Liver (tissue), 7 donors: ENCODE measurements at regions not wholly inside any gene's neighbourhood (a gene's known extent, or its start where the extent isn't known, plus 50 kb on each side); places are given as distances from the start of the nearest gene placed in this dataset.

ENCODE experiments used
- DNase-seq: peaks from one replicate; pipeline ENCODE4 v3.0.0-alpha.2; 2017; ENCODE audit warnings: low spot score
- H3K27ac ChIP-seq, 2 donors: one replicate each; pipeline ENCODE4 v1.7.0; 2013; ENCODE audit warnings: inconsistent platforms in 2 of 2, low read length in 2 of 2, control low read depth in 1 of 2, low read depth in 1 of 2, mild to moderate bottlenecking in 1 of 2
- H3K27me3 ChIP-seq, 4 donors: one replicate each; pipeline versions ENCODE4 v1.6.1 to v1.7.0; 2013; ENCODE audit warnings: low read length in 3 of 4, inconsistent platforms in 1 of 4, mild to moderate bottlenecking in 1 of 4, moderate library complexity in 1 of 4; ENCODE audit not compliant: control insufficient read depth in 4 of 4, insufficient read depth in 4 of 4
- H3K36me3 ChIP-seq, 4 donors: one replicate each; pipeline versions ENCODE4 v1.6.1 to v1.7.0; 2013; ENCODE audit warnings: low read length in 3 of 4, mild to moderate bottlenecking in 3 of 4, low read depth in 1 of 4, moderate library complexity in 1 of 4; ENCODE audit not compliant: control insufficient read depth in 4 of 4, insufficient read depth in 3 of 4
- H3K4me1 ChIP-seq, 4 donors: one replicate each; pipeline versions ENCODE4 v1.6.1 to v1.7.0; 2013; ENCODE audit warnings: low read length in 3 of 4, mild to moderate bottlenecking in 3 of 4, moderate library complexity in 1 of 4; ENCODE audit not compliant: control insufficient read depth in 4 of 4, insufficient read depth in 4 of 4
- H3K4me3 ChIP-seq, 3 donors: one replicate each; pipeline versions ENCODE4 v1.6.1 to v1.7.0; 2013; ENCODE audit warnings: low read length in 3 of 3, control low read depth in 1 of 3, low read depth in 1 of 3, mild to moderate bottlenecking in 1 of 3
- H3K9ac ChIP-seq, 2 donors: one replicate each; pipeline ENCODE4 v1.7.0; 2013; ENCODE audit warnings: low read length in 2 of 2, mild to moderate bottlenecking in 2 of 2, moderate library complexity in 2 of 2, control low read depth in 1 of 2, low read depth in 1 of 2
- H3K9me3 ChIP-seq, 4 donors: one replicate each; pipeline versions ENCODE4 v1.6.1 to v1.7.0; 2013; ENCODE audit warnings: low read length in 3 of 4; ENCODE audit not compliant: control insufficient read depth in 4 of 4
- ATF3 ChIP-seq: IDR thresholded peaks from 2 replicates; pipeline ENCODE4 v1.6.1; 2016; ENCODE audit warnings: antibody characterized with exemption
- EGR1 ChIP-seq, 2 donors: IDR thresholded peaks; 2 replicates each; pipeline ENCODE4 v1.6.1; 2016 to 2018; ENCODE audit warnings: antibody characterized with exemption in 2 of 2, low read depth in 2 of 2
- FOXA2 ChIP-seq: IDR thresholded peaks from 2 replicates; pipeline ENCODE4 v1.6.1; 2016; ENCODE audit warnings: antibody characterized with exemption
- GABPA ChIP-seq, 2 donors: IDR thresholded peaks in 1 of 2; conservative IDR thresholded peaks in 1 of 2; 2 replicates each; pipeline ENCODE4 v1.6.1; 2016; ENCODE audit warnings: antibody characterized with exemption in 2 of 2, mild to moderate bottlenecking in 1 of 2, moderate library complexity in 1 of 2
- HNF4A ChIP-seq, 2 donors: conservative IDR thresholded peaks; 2 replicates each; pipeline ENCODE4 v1.6.1; 2016; ENCODE audit warnings: antibody characterized with exemption in 2 of 2, mild to moderate bottlenecking in 2 of 2
- HNF4G ChIP-seq: IDR thresholded peaks from 2 replicates; pipeline ENCODE4 v1.6.1; 2016; ENCODE audit warnings: antibody characterized with exemption
- JUND ChIP-seq, 2 donors: IDR thresholded peaks; 2 replicates each; pipeline ENCODE4 v1.6.1; 2016; ENCODE audit warnings: antibody characterized with exemption in 2 of 2
- MAX ChIP-seq: IDR thresholded peaks from 2 replicates; pipeline ENCODE4 v1.6.1; 2016; ENCODE audit warnings: antibody characterized with exemption
- NR2F2 ChIP-seq: IDR thresholded peaks from 2 replicates; pipeline ENCODE4 v1.6.1; 2016; ENCODE audit warnings: antibody characterized with exemption
- RXRA ChIP-seq, 2 donors: IDR thresholded peaks; 2 replicates each; pipeline ENCODE4 v1.6.1; 2017 to 2018; ENCODE audit warnings: antibody characterized with exemption in 2 of 2, mild to moderate bottlenecking in 1 of 2
- TAF1 ChIP-seq: conservative IDR thresholded peaks from 2 replicates; pipeline ENCODE4 v1.6.1; 2016; ENCODE audit warnings: antibody characterized with exemption, mild to moderate bottlenecking
- YY1 ChIP-seq: IDR thresholded peaks from 2 replicates; pipeline ENCODE4 v1.6.1; 2016; ENCODE audit warnings: antibody characterized with exemption, mild to moderate bottlenecking
- ZBTB33 ChIP-seq: IDR thresholded peaks from 2 replicates; pipeline ENCODE4 v1.6.1; 2016; ENCODE audit warnings: antibody characterized with exemption
- WGBS: extraction: QIAGEN DNeasy Blood & Tissue Kit; methylation state at CpG from one replicate; pipeline ENCODE4 v1.1.7; 2013; 5-methylcytosine and 5-hydroxymethylcytosine counted together
- TF ChIP-seq, protein P1 (sequence below): IDR thresholded peaks from 2 replicates; pipeline ENCODE4 v1.6.1; 2016; ENCODE audit warnings: antibody characterized with exemption, mild to moderate bottlenecking
- donor health status: healthy.
- donor health status: healthy.
- donor health status: healthy.
- donor health status: healthy.

GRCh38 chr1:209389258-209389657 is 194.3 kb upstream of the CAMK1G start:
- H3K27ac ChIP-seq, result no peak overlapping the region
- TF ChIP-seq EGR1 (IDR thresholded peaks at IDR 0.05; ENCODE audit: low read depth in 2 of 2) (no peak), RXRA (IDR thresholded peaks at IDR 0.05) (no peak), MAX (no peak), HNF4G (no peak), FOXA2 (no peak), HNF4A (conservative IDR thresholded peaks at IDR 0.05) (no peak), YY1 (no peak)
- TF ChIP-seq, protein P1, sequence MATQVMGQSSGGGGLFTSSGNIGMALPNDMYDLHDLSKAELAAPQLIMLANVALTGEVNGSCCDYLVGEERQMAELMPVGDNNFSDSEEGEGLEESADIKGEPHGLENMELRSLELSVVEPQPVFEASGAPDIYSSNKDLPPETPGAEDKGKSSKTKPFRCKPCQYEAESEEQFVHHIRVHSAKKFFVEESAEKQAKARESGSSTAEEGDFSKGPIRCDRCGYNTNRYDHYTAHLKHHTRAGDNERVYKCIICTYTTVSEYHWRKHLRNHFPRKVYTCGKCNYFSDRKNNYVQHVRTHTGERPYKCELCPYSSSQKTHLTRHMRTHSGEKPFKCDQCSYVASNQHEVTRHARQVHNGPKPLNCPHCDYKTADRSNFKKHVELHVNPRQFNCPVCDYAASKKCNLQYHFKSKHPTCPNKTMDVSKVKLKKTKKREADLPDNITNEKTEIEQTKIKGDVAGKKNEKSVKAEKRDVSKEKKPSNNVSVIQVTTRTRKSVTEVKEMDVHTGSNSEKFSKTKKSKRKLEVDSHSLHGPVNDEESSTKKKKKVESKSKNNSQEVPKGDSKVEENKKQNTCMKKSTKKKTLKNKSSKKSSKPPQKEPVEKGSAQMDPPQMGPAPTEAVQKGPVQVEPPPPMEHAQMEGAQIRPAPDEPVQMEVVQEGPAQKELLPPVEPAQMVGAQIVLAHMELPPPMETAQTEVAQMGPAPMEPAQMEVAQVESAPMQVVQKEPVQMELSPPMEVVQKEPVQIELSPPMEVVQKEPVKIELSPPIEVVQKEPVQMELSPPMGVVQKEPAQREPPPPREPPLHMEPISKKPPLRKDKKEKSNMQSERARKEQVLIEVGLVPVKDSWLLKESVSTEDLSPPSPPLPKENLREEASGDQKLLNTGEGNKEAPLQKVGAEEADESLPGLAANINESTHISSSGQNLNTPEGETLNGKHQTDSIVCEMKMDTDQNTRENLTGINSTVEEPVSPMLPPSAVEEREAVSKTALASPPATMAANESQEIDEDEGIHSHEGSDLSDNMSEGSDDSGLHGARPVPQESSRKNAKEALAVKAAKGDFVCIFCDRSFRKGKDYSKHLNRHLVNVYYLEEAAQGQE, result no peak
- no peaks in the 10 kb centered on the region for H3K27me3 ChIP-seq
- H3K36me3 ChIP-seq, result no peaks in the 10 kb centered on the region
- H3K4me3 ChIP-seq, result no peak overlapping the region
- WGBS, result 74% methylated on average over 1 of the region's 1 CpG
- DNase-seq, result no peak
- no peak overlapping the region for H3K9ac ChIP-seq
- H3K4me1 ChIP-seq, result peaks cover 0 to 1% (median 0%) of the 10 kb centered on the region in 4 donors
- H3K9me3 ChIP-seq, result no peaks in the 10 kb centered on the region

DNA sequence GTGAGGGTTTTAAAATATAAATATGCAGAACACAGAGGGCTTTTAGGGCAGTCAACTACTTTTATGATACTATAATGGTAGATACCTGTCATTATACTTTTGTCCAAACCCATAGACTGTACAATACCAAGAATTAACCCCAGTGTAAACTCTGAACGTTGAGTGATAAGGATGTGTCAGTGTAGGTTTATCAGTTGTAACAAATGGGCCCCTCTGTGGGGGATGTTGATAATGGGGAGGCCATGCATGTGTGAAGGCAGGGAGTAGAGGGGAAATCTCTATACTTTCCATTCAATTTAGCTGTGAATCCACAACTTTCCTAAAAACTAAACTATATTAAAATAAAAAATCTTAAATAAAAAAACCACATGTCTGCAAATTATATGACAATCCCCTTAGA is 193.5 kb upstream of the CAMK1G start:
- Histone ChIP-seq H3K9ac (no peak overlapping the region), H3K4me3 (no peak overlapping the region), H3K27ac (no peak overlapping the region), H3K9me3 (no peaks in the 10 kb centered on the region), H3K36me3 (no peaks in the 10 kb centered on the region), H3K27me3 (no peaks in the 10 kb centered on the region), H3K4me1 (peaks cover 0 to 1% (median 0%) of the 10 kb centered on the region in 4 donors)
- DNase-seq, result no peak
- 57% methylated on average over 1 of the region's 1 CpG for WGBS
- no peak for TF ChIP-seq EGR1 (IDR thresholded peaks at IDR 0.05; ENCODE audit: low read depth in 2 of 2)
- no peak for TF ChIP-seq ATF3
- no peak for TF ChIP-seq HNF4G
- TF ChIP-seq JUND (IDR thresholded peaks at IDR 0.05), result no peak
- TF ChIP-seq ZBTB33, result no peak
- no peak for TF ChIP-seq GABPA (IDR thresholded peaks at IDR 0.05 in 1 of 2, conservative IDR thresholded peaks at IDR 0.05 in 1 of 2)
- no peak for TF ChIP-seq NR2F2
- TF ChIP-seq TAF1, result no peak
- TF ChIP-seq MAX, result no peak
